ENCODE measurements at regions not wholly inside any gene's neighbourhood (a gene's known extent, or its start where the extent isn't known, plus 50 kb on each side); places are given as distances from the start of the nearest gene placed in this dataset.

GRCh38 chr5:6315580-6315979 is 62.8 kb downstream of the MED10 start:
- no peak overlapping the region for H2AFZ ChIP-seq (ENCODE audit: low read length)
- H3K9me3 ChIP-seq (ENCODE audit: low read length) = no peaks in the 10 kb centered on the region
- intact Hi-C loops (cut with micrococcal nuclease) = no loop called here
- H3K79me2 ChIP-seq (ENCODE audit: low read length) = no peaks in the 10 kb centered on the region
- no peaks in the 10 kb centered on the region for H3F3A ChIP-seq (ENCODE audit: low read length, unreplicated experiment)
- CTCF ChIA-PET = no interaction called here
- H3K9me2 ChIP-seq (replicated peaks; ENCODE audit: low read length) = no peaks in the 10 kb centered on the region
- ATAC-seq (no peak), DNase-seq (no peak)
- no peak overlapping the region for H3K4me2 ChIP-seq (ENCODE audit: low read length)
- POLR2A ChIA-PET (ENCODE audit: unreplicated experiment) = no interaction called here
- H3K9ac ChIP-seq (ENCODE audit: low read length) = no peak overlapping the region
- no peaks in the 10 kb centered on the region for H4K20me1 ChIP-seq (ENCODE audit: low read length)
- H3K27ac ChIP-seq (ENCODE audit: low read length) = no peak overlapping the region
- peaks cover 16% of the 10 kb centered on the region; the same call in 1 of the 2 replicates for H3K27me3 ChIP-seq (ENCODE audit: low read length)
- TF ChIP-seq CTCF (conservative IDR thresholded peaks at IDR 0.05; ENCODE audit: low read depth, low read length) (no peak), EZH2 (IDR thresholded peaks at IDR 0.05; ENCODE audit: low read length, unreplicated experiment) (no peak), EZH2phosphoT487 (IDR thresholded peaks at IDR 0.05; ENCODE audit: borderline replicate concordance, low read length) (no peak)
- H3K4me3 ChIP-seq (ENCODE audit: low read length) = no peak overlapping the region
- no peaks in the 10 kb centered on the region for H3K36me3 ChIP-seq (ENCODE audit: low read depth, low read length)
- peaks cover 11% of the 10 kb centered on the region for H3K4me1 ChIP-seq (ENCODE audit: insufficient read depth, low read length)
- no TSS peak for BruUV-seq (replicated peaks)

- H3K4me3 ChIP-seq (ENCODE audit: low read length) = no peak overlapping the region
- no peak overlapping the region for H2AFZ ChIP-seq (ENCODE audit: low read length)
- H3K36me3 ChIP-seq (ENCODE audit: low read depth, low read length) = no peaks in the 10 kb centered on the region
- intact Hi-C loops (cut with micrococcal nuclease) = no loop called here
- no peaks in the 10 kb centered on the region for H4K20me1 ChIP-seq (ENCODE audit: low read length)
- H3K9ac ChIP-seq (ENCODE audit: low read length) = no peak overlapping the region
- H3K27me3 ChIP-seq (ENCODE audit: low read length) = peaks cover 29% of the 10 kb centered on the region; the same call in 1 of the 2 replicates
- no peak overlapping the region for H3K27ac ChIP-seq (ENCODE audit: low read length)
- TF ChIP-seq CTCF (conservative IDR thresholded peaks at IDR 0.05; ENCODE audit: low read depth, low read length) (no peak), EZH2 (IDR thresholded peaks at IDR 0.05; ENCODE audit: low read length, unreplicated experiment) (no peak), EZH2phosphoT487 (IDR thresholded peaks at IDR 0.05; ENCODE audit: borderline replicate concordance, low read length) (no peak)
- no peaks in the 10 kb centered on the region for H3K79me2 ChIP-seq (ENCODE audit: low read length)
- CTCF ChIA-PET = no interaction called here
- no peak overlapping the region for H3K4me2 ChIP-seq (ENCODE audit: low read length)
- DNase-seq (no peak), ATAC-seq (no peak)
- no peaks in the 10 kb centered on the region for H3K9me2 ChIP-seq (replicated peaks; ENCODE audit: low read length)
- H3F3A ChIP-seq (ENCODE audit: low read length, unreplicated experiment) = no peaks in the 10 kb centered on the region
- no TSS peak for BruUV-seq (replicated peaks)
- H3K4me1 ChIP-seq (ENCODE audit: insufficient read depth, low read length) = no peaks in the 10 kb centered on the region
- no peaks in the 10 kb centered on the region for H3K9me3 ChIP-seq (ENCODE audit: low read length)
- POLR2A ChIA-PET (ENCODE audit: unreplicated experiment) = no interaction called here
These were observed 66.5 kb downstream of the MED10 start for GRCh38 chr5:6311568-6312501.

- TF ChIP-seq EZH2 (IDR thresholded peaks at IDR 0.05; ENCODE audit: low read length, unreplicated experiment) (no peak), CTCF (conservative IDR thresholded peaks at IDR 0.05; ENCODE audit: low read depth, low read length) (no peak), EZH2phosphoT487 (IDR thresholded peaks at IDR 0.05; ENCODE audit: borderline replicate concordance, low read length) (no peak)
These were observed 68.4 kb downstream of the MED10 start for GRCh38 chr5:6309949-6310348.

More at GRCh38 chr5:6309949-6310348, 68.4 kb downstream of the MED10 start:
- ATAC-seq (no peak), DNase-seq (no peak)
- Histone ChIP-seq H2AFZ (ENCODE audit: low read length) (no peak overlapping the region), H3K4me1 (ENCODE audit: insufficient read depth, low read length) (no peaks in the 10 kb centered on the region), H3K27me3 (ENCODE audit: low read length) (peaks cover 22% of the 10 kb centered on the region; the same call in 1 of the 2 replicates), H3K4me2 (ENCODE audit: low read length) (no peak overlapping the region), H3K9me2 (replicated peaks; ENCODE audit: low read length) (no peaks in the 10 kb centered on the region), H3K27ac (ENCODE audit: low read length) (no peak overlapping the region), H3K79me2 (ENCODE audit: low read length) (no peaks in the 10 kb centered on the region), H3K36me3 (ENCODE audit: low read depth, low read length) (no peaks in the 10 kb centered on the region), H3K4me3 (ENCODE audit: low read length) (no peak overlapping the region), H4K20me1 (ENCODE audit: low read length) (no peaks in the 10 kb centered on the region), H3K9me3 (ENCODE audit: low read length) (no peaks in the 10 kb centered on the region), H3K9ac (ENCODE audit: low read length) (no peak overlapping the region), H3F3A (ENCODE audit: low read length, unreplicated experiment) (no peaks in the 10 kb centered on the region)
- CTCF ChIA-PET = no interaction called here
- BruUV-seq (replicated peaks) = no TSS peak
- intact Hi-C loops (cut with micrococcal nuclease) = no loop called here
- POLR2A ChIA-PET (ENCODE audit: unreplicated experiment) = no interaction called here

Measured in PC-3 (cell line).